Right ventricle myocardium superior (tissue), 1 donor: ENCODE measurements at regions not wholly inside any gene's neighbourhood (a gene's known extent, or its start where the extent isn't known, plus 50 kb on each side); places are given as distances from the start of the nearest gene placed in this dataset.

Source experiments
- ATAC-seq: fragments of 200-7000 bp; cut with Tn5 transposase; one replicate; pipeline ENCODE4 v1.9.1; 2020; ENCODE audit warnings: mild to moderate bottlenecking; ENCODE audit not compliant: poor library complexity
- DNase-seq: peaks from one replicate; pipeline ENCODE4 v3.0.0-alpha.2; 2020
- intact Hi-C: fragments of 100-400 bp; cut with DNase I; formaldehyde crosslinking; loops from one replicate; pipeline ENCODE4 v1.11.2; 2022
- donor health status: DM: no; HTN: yes; CAD: no; lungs with severe emphysema.

DNA sequence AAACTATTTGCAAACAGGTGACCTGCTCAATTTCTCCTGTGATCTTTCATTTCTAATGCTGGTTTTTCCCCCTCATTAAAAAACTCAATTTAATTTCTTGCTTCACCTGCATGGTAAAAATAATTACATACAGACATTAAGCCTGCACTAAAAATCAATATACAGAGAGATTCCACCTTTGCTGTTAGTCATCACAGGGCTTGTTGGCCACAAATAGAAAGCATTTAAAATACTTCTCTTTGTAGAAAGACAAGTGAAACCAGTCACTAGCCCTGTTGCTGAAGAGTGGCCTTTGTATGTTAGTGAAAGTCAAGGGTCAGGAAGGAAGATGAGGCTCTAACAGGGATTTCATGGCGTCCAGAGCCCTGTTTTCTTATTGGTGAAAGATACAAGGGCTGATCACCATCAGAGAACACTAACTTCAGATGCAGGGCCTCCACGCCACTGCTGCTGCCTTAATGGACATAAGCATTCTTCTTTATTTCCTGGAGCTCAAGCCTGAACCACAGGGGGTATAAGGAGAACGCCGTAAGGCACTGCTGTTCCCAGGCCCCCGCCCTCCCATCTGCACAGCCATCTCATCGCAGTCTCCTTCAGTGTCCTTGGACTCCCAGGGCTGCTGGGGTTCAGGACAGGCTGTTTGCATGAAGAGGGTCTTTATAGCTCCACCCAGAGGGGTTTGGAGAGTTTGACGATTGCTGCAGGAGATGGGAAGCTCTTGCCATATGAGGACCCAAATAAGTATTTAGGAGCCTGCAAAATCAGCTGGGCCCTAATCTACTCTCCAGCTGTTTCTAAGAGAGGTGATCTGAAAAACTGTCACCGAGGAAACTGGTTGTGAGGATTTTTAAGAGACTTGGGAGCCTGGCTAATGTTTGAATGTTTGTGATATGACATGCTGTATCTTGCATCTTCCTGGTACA is 117.3 kb upstream of the IRF2BP2 start:
- intact Hi-C loops: loop anchor here (10.0 kb wide), 3 partner anchors 158 to 232 kb away; no protein-coding TSS in a partner anchor
- no peak for ATAC-seq

GRCh38 chr1:234726359-234726943 is 116.5 kb upstream of the IRF2BP2 start:
- no peak for DNase-seq
- no peak for ATAC-seq
- intact Hi-C loops: loop anchor here (10.0 kb wide), 3 partner anchors 158 to 232 kb away; no protein-coding TSS in a partner anchor

More for the DNA sequence above, 117.3 kb upstream of the IRF2BP2 start:
- DNase-seq: no peak

GRCh38 chr1:234725177-234726132 is 115.5 kb upstream of the IRF2BP2 start:
- DNase-seq (peak; percentile 65), ATAC-seq (peak; percentile 6)
- intact Hi-C loops: loop anchor here (2.0 to 10.0 kb wide), 5 partner anchors 115 to 349 kb away; partner anchors contain the start of gene IRF2BP2

GRCh38 chr1:234724516-234725176 is 114.7 kb upstream of the IRF2BP2 start:
- DNase-seq (peak; percentile 83), ATAC-seq (peak; percentile 58)
- intact Hi-C loops: loop anchor here (2.0 to 10.0 kb wide), 7 partner anchors 114 to 350 kb away; partner anchors contain the start of gene IRF2BP2

- DNase-seq (peak; percentile 74), ATAC-seq (peak; percentile 23)
- intact Hi-C loops: loop anchor here (5.0 to 10.0 kb wide), 5 partner anchors 162 to 274 kb away; no protein-coding TSS in a partner anchor
These were observed 113.1 kb upstream of the IRF2BP2 start for GRCh38 chr1:234722904-234723720.

DNA sequence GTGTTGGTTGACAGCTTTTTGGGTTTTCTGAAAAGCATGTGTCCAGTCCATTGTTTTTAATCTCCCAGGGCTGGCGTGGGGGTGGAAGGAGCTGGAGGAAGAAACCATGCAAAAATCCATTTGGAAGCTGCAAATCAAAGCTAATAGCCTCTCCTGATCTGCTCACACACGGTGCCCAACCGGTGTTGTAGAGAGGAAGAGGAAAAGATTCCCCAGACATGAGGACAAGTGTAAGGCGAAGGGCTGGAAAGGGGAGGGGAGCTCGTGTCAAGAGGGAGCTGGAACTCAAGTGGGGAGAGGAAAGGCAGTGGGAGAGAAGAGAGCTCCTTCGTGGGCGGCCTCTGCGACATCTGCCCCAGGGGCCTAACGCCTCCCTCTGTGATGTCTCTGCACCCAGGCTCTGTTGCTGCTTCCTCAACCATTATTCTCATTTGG is 112.3 kb upstream of the IRF2BP2 start:
- no peak for ATAC-seq
- DNase-seq: no peak

DNA sequence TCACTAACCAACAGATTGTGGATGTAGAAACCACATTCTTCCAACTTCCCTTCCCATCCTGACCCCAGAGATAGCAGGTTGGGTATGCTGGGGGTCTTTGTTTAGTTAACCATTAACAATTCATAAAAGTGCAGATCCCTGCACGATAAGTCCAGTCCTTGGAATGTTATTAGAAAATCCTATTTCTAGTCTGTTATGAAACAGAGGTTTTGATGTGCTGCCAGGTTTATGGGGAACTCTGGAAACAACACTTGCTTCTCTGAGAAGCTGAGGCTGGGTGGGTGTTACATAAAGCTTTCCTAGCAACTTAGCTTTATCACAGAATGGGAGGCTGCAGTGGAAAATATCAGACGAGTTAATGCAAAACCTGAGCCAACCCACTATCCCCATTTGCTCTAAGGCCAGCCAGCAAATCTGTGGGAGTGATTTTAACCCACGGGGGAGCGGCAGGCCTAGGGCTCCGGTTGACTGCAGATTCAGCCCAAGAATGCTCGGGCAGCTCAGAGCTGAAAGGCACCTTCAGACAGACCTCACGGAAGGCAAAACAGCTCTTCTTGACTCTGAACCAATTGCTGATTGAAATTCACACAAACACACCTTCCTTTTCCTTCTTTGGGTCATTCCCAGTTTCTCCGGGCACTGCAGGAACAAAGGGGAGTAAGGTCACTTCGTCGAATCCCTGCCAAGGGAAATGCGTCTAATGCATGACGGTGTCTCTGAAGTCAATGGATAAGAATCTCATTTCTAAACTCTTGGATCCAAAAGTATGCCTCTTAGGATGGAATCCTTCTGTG is 111.7 kb upstream of the IRF2BP2 start:
- intact Hi-C loops: loop anchor here (5.0 to 10.0 kb wide), 5 partner anchors 163 to 276 kb away; no protein-coding TSS in a partner anchor
- peak; percentile 69 for DNase-seq
- peak; percentile 11 for ATAC-seq

More for the DNA sequence above, 112.3 kb upstream of the IRF2BP2 start:
- intact Hi-C loops: loop anchor here (5.0 to 10.0 kb wide), 5 partner anchors 163 to 275 kb away; no protein-coding TSS in a partner anchor

DNA sequence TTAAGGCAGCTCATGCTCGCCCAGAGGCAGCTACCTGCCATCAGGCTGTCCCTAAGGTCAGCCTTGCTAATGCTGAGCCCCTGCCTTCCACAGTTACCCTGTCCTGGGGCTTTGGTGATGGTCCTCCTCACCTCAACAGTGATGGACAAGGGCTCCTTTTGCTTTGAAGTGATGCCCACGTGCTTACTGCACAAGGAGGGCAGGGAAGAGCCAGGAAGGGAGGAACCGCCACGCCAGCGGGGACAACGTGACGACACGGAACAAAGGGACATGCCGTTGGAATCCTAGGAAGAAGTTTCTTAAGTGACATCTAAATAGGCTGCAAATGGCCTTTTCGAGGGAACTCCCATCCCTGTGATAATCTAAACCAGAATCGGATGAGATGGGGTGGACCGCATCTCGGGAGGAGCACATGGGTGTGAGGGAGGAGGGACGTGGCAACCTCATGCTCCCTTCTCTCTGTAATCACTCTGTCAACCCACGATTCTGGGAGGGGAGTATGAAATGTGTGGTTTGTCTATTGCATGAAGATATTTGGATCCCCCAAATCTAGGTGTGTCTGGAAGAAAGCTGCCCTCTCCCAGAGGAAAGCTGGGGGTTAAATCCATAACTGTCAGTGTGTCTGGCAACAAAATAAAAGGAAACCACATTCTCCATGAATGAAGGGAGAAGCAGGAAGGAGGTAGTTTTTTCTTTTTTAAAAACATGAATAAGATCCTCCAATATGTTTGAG is 110.9 kb upstream of the IRF2BP2 start:
- ATAC-seq (no peak), DNase-seq (no peak)
- intact Hi-C loops: loop anchor here (5.0 to 10.0 kb wide), 5 partner anchors 164 to 276 kb away; no protein-coding TSS in a partner anchor

GRCh38 chr1:234719454-234720251 is 109.7 kb upstream of the IRF2BP2 start:
- DNase-seq (no peak), ATAC-seq (no peak)
- intact Hi-C loops: loop anchor here (5.0 to 10.0 kb wide), 5 partner anchors 165 to 278 kb away; no protein-coding TSS in a partner anchor

- intact Hi-C loops: no loop called here
- no peak for ATAC-seq
These were observed 108.8 kb upstream of the IRF2BP2 start for GRCh38 chr1:234718496-234719453.

GRCh38 chr1:234716908-234717375 is 107.0 kb upstream of the IRF2BP2 start:
- no peak for ATAC-seq
- intact Hi-C loops: no loop called here
- DNase-seq: no peak

More at GRCh38 chr1:234718496-234719453, 108.8 kb upstream of the IRF2BP2 start:
- no peak for DNase-seq

- DNase-seq: no peak
- ATAC-seq: peak; percentile 5
- intact Hi-C loops: no loop called here
These were observed 105.5 kb upstream of the IRF2BP2 start for GRCh38 chr1:234715252-234716014.

DNA sequence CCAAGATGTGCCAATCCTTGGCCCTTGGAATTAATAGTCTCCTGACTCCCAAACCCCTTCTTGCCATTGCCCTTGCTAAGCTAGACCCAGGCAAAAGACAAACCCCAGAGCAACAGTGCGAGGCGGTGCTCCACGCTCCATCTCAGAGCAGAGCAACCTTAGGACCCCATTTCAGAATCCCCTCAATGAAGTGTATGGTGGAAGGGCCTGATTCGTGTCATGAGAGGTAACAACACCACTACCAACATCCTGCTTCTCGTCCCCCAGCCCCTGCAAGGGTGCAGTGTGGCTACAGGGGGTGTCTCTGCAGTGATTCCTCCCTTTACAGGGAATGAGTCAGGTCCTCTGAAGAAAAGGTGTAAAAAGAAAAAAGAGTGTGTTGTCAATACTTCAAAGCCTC is 103.9 kb upstream of the IRF2BP2 start:
- ATAC-seq: no peak
- intact Hi-C loops: no loop called here

More for the DNA sequence above, 103.9 kb upstream of the IRF2BP2 start:
- DNase-seq: no peak
